HG03025 (cell line): ENCODE measurements at regions not wholly inside any gene's neighbourhood (a gene's known extent, or its start where the extent isn't known, plus 50 kb on each side); places are given as distances from the start of the nearest gene placed in this dataset.

Experiments used
- ATAC-seq: cut with Tn5 transposase; IDR thresholded peaks from one replicate; pipeline ENCODE4 v1.9.1; 2021; ENCODE audit warnings: mild to moderate bottlenecking, moderate library complexity; ENCODE audit not compliant: unreplicated experiment, low FRiP score

DNA sequence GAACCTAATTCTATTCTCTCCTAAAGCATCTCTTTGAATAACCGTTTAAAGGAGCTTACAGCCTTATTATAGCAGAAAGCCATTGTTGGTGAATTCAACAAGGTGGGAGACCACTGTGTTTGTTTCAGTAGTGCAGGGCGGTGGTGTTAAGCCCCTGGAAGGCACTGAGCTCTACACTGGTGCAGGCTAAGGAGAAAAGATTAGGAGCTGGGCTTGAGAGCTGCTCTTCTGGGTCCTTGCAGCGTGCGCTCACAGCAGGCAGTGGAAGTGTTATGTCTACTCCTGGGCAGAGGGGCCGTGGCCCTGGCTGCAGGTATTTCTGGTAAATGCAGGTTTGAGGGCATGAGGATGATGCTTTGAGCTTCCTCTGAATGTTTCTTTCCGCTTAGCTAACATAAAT is 361.2 kb downstream of the RNF144B start:
- no peak for ATAC-seq

DNA sequence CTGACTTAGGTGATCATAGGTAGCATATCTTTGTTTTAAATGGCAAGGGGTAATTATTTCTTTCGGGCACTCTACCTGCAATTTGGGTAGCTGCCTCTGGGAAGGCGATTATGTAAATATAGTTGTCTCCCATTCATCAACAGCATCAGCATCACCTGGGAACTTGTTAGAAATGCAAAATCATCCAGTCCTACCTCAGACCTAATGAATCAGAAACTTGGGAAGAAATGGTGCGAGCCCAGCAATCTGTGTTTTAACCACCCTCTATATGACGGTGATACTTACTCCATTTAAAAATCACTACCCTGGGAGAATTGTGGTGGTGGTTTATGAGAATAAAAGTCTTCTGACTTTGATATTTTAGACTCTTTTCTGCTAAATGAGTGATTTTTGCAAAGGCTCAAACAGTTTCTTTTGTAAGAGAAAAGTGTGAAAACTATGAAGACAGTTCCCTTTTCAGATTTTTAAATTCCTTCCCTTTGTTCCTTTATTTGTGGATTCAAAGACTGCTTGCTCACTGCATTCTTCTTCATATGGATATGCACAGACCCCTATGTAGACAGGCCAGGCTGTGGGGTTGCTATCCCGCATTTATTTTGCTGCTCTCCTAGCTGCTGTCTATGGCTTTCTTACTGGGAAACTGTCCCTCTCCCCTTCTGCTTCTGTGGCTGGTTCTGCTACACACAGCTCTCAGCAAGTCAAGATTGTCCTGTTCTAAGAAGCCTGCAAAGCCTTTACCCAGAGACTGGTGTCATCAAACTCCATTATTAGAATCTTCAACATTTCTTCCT is 365.3 kb downstream of the RNF144B start:
- no peak for ATAC-seq

DNA sequence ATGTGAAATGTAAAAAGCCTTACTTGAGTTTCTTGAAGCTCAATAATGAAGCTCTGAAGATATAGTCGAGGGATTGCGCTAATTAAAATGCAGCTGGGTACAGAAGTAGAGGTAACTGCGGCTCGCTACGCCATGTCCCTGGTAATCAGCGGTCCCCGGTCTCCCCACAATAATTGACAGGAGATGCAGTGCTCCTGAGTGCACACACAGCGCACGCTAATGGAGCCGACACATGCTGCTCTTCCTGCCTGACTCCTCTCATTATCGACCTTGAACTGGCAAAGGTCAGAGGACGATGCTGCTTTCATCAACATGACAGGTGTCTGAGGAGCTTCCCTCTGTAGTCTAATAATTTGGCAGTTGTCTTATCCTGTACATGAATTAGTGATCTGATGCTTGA is 365.9 kb downstream of the RNF144B start:
- no peak for ATAC-seq

DNA sequence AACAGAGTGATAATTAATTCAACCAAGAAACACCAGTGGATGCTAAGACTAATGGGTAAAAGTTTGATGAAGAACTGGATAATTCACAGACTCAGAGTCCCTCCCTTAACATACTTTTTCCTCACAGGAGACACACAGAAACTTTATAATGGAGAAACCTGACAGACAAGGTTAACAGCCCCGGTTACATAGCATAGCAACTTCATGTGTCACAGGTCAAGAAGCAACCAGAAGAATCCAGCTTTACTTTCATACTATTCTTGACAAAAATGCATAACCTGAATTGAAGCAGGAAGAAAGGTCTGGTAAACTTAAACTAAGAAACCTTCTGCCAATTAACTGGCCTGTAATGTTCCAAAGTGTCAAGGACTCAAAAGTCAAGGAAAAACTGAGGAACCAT is 375.9 kb downstream of the RNF144B start:
- no peak for ATAC-seq

DNA sequence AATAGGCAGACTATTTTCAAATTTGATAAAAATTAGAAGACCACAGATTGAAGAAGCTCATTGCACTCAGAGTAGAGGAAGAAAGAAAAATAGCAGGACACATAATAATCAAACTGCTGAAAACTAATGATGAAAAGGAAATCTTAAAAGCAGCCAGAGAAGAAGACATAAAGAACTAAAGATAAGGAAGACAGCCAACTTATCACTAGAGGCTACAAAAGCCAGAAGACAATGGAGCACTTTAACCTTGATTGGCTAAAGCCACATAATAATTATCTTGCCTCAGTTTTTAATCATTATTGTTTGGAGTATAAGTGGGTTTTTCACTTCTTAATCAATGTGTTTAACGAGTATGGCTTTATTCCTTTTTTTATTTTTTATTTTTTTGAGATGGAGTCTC is 397.6 kb downstream of the RNF144B start:
- no peak for ATAC-seq

DNA sequence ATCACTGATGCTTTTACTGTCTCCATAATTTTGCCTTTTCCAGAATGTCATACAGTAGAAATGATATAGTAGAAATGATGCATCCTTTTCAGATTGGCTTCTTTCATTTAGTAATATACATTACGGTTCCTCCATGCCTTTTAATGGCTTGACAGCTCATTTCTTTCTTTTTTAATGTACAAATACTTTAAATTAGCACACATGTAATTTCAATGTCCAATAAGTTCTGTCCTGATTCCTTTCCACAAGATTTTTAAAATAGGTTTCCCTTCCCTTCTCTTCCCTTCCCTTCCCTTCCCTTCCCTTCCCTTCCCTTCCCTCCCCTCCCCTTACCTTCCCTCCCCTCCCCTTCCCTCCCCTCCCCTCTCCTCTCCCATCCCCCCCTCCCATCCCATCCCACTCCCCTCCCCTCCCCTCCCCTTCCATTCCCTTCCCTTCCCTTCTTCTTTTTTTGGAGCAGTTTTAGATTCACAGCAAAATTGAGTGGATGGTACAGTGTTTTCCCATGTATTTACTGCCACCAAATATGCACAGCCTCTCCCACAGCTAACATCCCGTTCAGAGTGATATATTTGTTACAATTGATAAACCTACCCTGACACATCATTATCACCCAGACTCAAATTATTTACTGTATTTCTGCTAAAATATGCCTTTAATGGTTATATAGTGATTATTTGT is 398.8 kb downstream of the RNF144B start:
- ATAC-seq = no peak

GRCh38 chr6:18792866-18793265 is 405.7 kb downstream of the RNF144B start:
- no peak for ATAC-seq

DNA sequence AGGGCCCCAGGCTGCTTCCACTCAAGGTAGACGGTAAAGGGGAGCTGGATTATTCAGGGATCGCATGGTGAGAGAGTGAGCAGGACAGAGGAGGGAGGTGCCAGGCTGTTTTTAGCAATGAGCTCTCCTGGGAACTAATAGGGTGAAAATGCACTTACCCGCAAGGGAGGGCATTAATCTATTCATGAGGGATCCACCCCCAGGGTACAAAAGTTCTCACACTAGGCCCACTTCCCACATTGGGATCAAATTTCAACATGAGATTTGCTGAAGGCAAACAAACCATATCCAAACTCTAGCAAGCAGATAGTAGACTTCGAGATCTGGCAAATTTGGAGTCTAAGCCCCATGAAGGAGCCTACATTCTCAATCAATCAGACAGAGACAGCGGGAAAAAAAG is 408.6 kb downstream of the RNF144B start:
- no peak for ATAC-seq

GRCh38 chr6:18820725-18821124 is 433.6 kb downstream of the RNF144B start:
- no peak for ATAC-seq

GRCh38 chr6:18823782-18824386 is 436.7 kb downstream of the RNF144B start:
- ATAC-seq = no peak

- ATAC-seq = no peak
These were observed 442.2 kb downstream of the RNF144B start for GRCh38 chr6:18829272-18829870.

DNA sequence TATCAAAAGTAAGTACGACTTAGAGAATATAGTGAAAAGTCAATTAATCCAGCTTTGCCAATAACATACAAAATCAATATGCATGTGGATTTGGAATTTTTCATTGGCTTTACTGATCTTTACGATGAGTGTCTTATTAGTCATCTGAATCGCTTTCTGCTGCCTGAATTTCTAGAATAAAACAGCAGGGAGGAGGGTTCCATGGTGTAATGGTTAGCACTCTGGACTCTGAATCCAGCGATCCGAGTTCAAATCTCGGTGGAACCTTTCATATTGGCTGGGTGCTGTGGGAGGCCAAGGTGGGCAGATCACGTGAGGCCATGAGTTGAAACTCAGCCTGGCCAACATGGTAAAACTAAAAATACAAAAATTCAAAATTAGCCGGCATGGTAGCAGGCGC is 448.8 kb downstream of the RNF144B start:
- ATAC-seq = no peak

DNA sequence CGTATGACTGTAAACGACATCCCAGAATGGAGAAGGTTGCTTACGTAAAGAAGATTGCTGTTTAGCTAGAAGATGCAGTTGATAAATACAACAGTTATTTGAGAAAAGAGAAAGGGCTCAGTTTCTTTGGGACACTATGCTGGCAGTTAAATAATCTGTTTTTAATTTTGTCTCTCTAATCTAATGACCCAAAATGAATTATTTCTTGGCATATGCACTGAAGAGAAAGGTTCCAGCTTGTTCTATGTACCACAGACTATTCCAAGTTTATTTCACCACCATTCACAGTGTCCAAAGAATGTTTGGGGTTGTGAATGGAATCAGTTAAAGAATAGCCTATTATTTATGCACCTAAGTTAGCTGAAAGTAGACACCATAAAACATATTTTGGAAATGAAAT is 449.9 kb downstream of the RNF144B start:
- no peak for ATAC-seq

DNA sequence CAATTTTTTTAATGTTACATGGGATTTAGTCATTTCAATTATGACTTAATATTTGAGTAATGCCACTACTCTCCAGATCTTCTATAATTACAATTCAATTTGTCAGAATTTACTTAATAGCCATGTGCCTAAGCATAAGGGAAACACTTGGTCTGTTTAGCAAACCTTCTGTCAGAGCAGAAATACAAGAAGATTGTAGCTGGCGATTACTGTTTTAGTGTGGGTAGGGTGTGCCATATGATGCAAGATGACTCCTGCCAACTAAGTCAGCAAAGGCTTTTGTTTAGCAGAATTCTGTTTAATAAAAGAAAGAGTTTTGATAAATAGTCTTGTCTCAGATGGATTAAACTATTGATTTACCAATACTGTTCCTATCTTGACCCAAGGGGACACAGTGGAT is 455.4 kb downstream of the RNF144B start:
- no peak for ATAC-seq

GRCh38 chr6:18845896-18846295 is 458.7 kb downstream of the RNF144B start:
- no peak for ATAC-seq

- no peak for ATAC-seq
These were observed 459.2 kb downstream of the RNF144B start for GRCh38 chr6:18846327-18846726.

- no peak for ATAC-seq
These were observed 474.1 kb downstream of the RNF144B start for GRCh38 chr6:18861204-18861603.

DNA sequence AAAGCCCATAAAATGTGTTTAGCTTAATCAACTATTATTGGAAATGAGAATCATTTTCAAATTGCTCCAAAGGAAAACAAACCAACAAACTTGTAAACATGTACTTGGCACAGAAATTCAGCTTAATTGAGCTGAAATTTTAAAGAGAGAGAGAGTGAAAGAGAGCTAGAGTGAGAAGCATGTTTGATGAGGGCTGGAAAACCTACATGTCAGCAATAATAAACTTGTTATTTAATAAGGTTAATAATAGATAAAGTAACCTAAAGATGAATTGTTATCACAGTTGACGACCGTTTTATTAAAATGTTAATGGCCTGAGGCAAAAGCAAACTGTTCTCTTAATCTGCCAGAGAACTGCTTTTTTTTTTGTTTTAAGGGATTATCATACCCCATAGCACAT is 496.1 kb downstream of the RNF144B start:
- ATAC-seq = no peak

GRCh38 chr6:18883851-18884250 is 496.7 kb downstream of the RNF144B start:
- no peak for ATAC-seq

DNA sequence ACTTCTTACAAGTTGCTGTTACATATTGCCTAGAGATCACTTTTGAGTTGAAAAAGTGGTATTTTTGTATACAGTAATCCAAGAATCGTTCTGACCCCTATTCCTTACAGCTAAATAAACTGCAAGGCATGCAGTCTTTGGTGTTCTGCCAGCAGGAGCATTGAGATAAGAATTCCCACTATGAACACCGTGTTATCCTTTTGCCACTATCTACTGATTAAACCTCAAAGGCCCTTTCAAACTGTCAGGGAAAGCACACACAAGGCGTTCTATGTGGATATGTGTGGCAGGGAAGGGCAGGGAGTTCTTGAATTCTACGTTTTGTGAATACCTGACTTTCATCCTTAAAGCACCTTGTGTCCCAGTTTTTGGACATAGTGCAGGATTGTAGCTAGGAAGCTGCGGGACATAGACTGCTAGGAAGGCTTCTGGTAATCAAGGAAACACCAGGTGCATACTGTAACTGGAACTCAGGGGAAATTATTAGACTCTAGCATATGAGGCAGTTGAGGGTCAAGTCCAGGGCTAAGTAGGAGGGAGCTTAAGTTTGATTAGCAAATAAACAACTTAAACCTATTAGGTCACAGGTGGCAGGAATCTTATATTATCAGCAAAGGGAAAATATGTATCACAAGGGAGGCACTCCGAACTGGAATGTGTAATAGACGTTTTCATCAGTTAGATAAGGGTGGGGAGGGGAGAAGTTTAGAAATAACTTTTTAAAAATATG is 506.6 kb downstream of the RNF144B start:
- ATAC-seq = no peak

GRCh38 chr6:18897350-18897749 is 510.2 kb downstream of the RNF144B start:
- ATAC-seq = no peak
